T-helper 9 cell (primary cell): ENCODE measurements at regions not wholly inside any gene's neighbourhood (a gene's known extent, or its start where the extent isn't known, plus 50 kb on each side); places are given as distances from the start of the nearest gene placed in this dataset.
"Not testable (repeated sequence)": the region's sequence is repeated elsewhere in the genome, so short reads cannot be mapped to it uniquely, and the experiment has no call there.

Experiments
- DNase-seq: peaks from one replicate; pipeline ENCODE4 v3.0.0-alpha.2; 2020

DNA sequence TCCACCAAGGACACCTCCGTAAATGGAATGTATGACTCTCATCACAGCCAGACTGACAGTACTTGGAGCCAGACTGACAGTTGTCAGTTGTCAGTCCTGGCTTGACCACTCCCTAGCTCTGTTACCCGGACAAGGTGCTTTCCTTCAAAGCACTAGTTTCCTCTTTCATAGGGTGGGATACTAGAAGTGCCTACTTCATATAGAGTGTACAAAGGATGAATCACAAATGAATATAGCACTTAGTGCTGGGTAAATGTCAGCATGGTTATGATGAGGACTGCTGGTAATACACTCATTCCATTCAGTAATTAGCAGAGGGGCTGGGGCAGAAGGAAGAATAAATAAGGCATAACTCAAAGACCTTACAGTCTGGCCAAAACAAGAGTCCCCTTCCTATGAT lies 91.4 kb downstream of the ARL4C start:
- DNase-seq: no peak

GRCh38 chr2:234404957-234405356 lies 91.9 kb downstream of the ARL4C start:
- DNase-seq: no peak

DNA sequence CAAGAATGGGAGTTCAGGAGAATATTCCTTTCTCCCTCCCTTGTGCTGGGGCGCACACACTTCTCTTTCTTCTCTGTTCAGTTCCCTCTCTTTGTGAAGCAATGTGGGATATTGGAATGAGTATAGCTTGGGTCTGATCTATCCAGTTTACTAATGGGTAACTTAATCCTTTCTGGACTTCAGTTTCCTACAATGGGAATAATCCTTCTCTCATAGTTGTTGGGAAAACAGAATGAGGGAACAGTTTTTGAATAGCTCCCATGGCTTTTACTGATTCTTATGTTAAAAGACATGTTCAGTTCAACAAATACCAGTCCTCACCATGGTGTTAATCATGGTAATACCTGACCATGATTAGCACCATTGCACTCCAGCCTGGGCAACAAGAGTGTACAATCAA lies 93.1 kb downstream of the ARL4C start:
- DNase-seq: no peak

- no peak for DNase-seq
Observed at GRCh38 chr2:234403074-234403473, 93.8 kb downstream of the ARL4C start.

- DNase-seq: no peak
Observed at GRCh38 chr2:234401426-234401825, 95.5 kb downstream of the ARL4C start.

- DNase-seq: no peak
Observed at GRCh38 chr2:234399451-234400246, 97.2 kb downstream of the ARL4C start.

- DNase-seq: no peak
Observed at GRCh38 chr2:234398531-234398930, 98.3 kb downstream of the ARL4C start.

DNA sequence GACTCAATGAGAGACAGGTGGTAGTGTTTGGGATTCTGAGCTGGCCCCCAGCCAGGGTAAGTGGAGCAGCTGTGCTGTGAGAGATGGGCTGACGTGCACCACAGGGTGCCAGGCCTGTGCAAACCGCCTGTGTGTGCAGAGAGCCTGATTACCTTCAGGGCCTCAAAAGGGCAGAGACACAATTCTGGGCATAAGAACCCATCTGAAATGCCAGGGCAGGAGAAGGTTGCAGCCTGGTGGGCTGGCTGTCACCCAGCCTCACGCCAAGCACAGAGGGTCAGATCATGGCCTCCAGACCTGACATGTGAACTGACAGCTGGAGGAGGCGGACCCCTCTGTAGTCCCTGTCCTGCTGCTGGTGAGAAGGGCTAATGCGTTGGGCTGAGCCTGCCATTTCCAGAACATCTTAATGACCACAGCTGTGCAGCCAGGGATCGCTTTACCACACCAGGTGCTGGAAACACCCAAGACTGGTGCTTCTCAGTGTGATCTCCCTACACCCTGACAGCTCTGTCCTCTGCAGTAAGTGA lies 100.9 kb downstream of the ARL4C start:
- DNase-seq: no peak

DNA sequence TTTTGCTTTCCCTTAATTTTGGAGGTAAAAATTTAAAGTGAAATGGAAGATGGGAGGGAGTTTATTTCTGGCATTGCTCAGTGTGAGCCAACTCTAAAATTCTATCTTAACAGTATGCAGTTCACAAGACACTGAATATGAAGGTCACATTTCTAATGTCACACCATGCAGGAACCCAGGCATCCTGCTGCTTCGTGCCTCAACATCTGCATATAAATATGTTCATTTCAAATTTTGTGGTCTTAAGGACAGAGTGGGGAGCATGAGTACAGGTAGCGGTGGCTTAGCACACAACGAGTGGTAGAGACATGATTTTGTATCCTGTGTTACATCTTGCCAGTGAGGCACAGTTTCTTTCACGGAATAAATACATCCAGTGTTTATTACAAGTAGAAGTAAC lies 102.4 kb downstream of the ARL4C start:
- DNase-seq: no peak

- DNase-seq: no peak
Observed at GRCh38 chr2:234393354-234393753, 103.5 kb downstream of the ARL4C start.

DNA sequence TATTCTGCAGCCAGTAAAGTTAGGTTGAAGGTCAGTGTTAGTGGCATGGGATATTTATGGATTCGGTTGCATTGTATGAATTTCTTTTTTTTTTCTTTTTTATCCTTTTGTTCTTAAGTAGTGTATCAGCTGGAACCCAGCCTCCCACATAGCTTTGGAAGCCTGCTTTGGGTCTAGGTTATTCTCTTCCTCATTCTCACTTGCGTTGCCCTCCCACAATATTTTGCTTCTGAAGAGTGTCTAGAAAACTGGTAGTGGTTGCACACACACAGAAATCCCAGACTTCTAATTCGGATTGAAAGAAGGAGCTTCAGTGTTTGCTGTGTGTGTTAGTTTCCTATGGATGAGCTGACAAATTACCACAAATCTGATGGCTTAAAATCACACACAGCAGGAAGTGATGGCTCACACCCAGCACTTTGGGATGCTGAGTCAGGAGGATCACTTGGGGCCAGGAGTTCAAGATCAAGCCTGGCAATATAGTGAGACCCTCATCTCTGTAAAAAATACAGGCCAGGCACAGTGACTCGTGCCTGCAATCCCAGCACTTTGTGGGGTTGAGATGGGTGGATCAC lies 104.8 kb downstream of the ARL4C start:
- no peak for DNase-seq

GRCh38 chr2:234391625-234392024 lies 105.3 kb downstream of the ARL4C start:
- no peak for DNase-seq

GRCh38 chr2:234389661-234390060 lies 107.2 kb downstream of the ARL4C start:
- DNase-seq: not testable (repeated sequence)

DNA sequence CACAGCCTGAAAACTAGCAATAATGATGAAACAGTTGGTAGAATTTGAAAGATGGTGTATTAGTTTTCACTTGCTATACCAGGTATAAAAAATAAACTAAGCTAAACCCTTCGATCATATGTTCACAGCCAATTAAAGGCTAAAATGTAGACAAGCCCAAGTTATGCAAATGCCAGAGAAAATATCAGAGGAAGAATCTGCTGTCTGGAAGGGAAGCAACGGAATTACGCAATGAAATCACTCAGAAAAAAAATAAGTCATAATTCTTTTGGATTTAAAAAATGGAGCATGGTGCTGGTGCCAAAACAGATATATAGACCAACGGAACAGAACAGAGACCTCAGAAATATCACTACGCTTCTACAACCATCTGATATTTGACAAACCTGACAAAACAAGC lies 108.3 kb downstream of the ARL4C start:
- DNase-seq: no peak

DNA sequence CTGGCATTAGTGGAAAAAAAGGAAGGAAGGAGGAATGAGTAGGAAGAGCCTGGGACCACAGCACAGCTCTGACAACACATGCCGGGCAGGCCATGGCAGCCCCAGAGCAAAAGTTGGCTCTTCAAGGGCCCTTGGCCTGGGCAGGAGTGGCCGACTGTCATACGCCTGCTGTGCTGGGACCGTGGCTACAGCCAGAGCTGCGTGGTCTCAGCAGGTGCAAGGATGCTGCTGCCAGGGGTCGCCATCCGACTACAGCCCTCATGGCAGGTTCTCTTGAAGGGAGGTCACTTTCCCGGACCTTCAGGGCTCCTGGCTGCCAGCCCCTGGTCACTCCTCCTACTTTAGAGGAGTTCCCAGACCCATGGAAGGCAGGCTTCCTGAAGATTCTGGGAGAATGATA lies 109.9 kb downstream of the ARL4C start:
- no peak for DNase-seq

DNA sequence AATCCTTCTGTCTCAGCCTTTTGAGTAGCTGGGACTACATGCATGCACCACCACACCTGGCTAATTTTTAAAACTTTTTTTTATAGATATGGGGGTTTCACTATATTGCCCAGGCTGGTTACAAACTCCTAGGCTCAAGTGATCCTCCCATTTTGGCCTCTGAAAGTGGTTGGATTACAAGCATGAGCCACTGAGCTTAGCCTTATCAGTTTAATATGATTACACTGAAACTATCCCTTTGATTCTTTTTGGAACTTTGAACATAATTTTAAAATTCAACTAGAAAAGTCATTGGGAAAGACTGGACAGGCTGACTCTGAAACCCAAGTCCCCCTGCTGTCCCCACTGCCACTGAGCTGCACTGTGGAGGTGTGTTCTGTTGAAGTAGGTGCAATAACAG lies 114.8 kb downstream of the ARL4C start:
- no peak for DNase-seq

DNA sequence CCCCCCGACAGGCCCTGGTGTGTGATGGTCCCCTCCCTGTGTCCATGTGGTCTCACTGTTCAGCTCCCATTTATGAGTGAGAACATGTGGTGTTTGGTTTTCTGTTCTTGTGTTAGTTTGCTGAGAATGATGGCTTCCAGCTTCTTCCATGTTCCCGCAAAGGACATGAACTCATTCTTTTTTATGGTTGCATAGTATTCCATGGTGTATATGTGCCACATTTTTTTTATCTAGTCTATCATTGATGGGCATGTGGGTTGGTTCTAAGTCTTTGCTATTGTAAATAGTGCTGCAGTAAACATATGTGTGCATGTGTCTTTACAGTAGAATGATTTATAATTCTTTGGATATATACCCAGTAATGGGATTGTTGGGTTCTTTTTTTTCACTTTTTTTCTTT lies 117.9 kb downstream of the ARL4C start:
- not testable (repeated sequence) for DNase-seq

- DNase-seq: no peak
Observed at GRCh38 chr2:234378440-234378839, 118.4 kb downstream of the ARL4C start.

DNA sequence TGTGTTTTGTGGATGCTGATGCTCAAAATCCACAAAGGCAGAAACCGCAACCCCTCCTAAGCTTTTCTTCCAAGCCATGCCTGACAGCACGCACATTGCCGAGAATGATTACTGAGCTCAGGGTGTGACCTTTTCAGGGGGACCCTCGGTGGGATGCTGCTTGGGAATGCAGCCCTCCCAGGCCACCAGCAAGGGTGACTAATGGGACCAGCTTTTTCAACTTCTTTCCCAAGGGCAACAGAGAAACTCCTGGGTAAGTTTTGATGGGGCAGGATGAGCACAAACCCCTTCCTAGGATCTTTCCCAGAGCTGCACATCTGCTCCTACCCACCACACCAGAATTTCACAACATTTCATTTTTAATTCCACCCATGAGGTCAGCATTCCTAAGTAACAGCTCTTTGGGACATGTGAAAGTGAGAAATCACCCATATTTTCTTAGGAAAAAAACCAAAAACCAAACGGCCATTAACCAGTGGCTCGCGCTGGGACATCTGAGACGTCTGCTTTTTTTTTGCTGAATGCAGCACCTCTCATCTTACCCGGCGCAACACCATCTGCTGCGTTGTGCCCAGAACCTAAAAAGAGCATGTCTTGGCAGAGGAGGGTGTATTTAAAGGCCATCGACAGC lies 119.0 kb downstream of the ARL4C start:
- no peak for DNase-seq

DNA sequence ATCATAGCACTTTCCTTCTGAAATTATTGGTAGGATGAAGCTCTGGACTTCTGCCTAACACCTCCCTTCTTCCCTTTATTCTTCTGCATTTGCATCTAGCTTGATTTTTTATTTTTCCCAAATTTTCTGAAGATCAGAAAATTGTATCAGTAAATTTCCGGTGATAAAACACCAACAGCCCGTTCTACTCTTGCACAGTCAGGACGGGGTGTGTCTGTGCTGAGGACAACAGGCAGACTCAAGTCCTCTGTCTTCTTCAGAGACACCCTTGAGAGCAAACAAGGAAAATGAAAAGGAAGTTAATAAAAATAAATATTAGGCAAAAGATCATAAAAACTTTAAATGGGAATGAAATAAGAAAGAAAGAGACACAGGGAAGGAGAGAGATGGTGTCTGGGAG lies 120.7 kb downstream of the ARL4C start:
- no peak for DNase-seq

DNA sequence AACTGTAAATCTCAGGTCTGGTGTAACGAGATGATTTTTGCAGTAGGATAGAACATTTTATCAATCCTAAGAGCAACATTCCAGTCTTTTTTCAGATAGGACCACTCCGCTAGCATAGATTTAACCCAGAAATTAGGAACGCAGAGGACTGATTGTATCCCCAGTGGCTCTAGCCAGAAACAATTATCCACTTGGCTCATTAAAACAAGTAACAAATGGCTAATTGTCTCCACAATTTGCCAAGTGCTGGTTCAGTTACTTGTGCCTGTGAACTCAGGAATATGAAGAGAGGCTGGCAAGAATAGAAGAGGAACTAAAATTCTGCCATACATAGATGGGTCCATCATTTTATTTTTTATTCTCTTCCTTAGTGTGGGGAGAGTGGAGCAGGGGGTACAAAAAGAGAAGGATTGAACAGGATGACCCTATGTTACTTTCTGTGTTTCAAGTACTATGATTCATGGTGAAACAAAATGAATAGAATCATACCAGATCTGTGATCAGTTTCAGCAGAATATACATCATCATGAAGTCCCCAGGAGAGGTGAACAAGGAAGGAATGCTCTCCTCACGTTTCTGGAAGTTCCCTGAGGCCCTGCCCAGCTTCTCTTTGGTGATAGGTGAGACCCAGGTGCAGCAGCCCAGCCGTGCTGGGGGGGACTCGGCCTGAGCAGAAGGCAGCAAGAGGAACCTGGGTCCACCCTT lies 121.6 kb downstream of the ARL4C start:
- no peak for DNase-seq

- DNase-seq: no peak
Observed at GRCh38 chr2:234374736-234375135, 122.1 kb downstream of the ARL4C start.

GRCh38 chr2:234374150-234374508 lies 122.8 kb downstream of the ARL4C start:
- no peak for DNase-seq
